ENCODE measurements at regions not wholly inside any gene's neighbourhood (a gene's known extent, or its start where the extent isn't known, plus 50 kb on each side); places are given as distances from the start of the nearest gene placed in this dataset.

DNA sequence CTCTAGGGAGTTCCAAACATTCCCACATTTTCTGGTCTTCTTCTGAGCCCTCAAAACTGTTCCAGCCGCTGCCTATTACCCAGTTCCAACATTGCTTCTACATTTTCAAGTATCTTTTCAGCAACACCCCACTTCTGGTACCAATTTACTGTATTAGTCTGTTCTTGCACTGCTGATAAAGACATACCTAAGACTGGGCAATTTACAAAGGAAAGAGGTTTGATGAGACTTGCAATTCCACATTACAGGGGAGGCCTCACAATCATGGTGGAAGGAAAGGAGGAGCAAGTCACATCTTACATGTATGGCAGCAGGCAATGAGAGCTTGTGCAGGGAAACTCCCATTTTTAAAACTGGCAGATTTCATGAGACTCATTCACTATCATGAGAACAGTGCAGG lies 629.1 kb upstream of the NR2F2 start:
- TF ChIP-seq, protein P1, sequence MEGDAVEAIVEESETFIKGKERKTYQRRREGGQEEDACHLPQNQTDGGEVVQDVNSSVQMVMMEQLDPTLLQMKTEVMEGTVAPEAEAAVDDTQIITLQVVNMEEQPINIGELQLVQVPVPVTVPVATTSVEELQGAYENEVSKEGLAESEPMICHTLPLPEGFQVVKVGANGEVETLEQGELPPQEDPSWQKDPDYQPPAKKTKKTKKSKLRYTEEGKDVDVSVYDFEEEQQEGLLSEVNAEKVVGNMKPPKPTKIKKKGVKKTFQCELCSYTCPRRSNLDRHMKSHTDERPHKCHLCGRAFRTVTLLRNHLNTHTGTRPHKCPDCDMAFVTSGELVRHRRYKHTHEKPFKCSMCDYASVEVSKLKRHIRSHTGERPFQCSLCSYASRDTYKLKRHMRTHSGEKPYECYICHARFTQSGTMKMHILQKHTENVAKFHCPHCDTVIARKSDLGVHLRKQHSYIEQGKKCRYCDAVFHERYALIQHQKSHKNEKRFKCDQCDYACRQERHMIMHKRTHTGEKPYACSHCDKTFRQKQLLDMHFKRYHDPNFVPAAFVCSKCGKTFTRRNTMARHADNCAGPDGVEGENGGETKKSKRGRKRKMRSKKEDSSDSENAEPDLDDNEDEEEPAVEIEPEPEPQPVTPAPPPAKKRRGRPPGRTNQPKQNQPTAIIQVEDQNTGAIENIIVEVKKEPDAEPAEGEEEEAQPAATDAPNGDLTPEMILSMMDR (IDR thresholded peaks at IDR 0.05) = no peak
- TF ChIP-seq POLR2A (IDR thresholded peaks at IDR 0.05) = no peak
